ENCODE measurements at regions not wholly inside any gene's neighbourhood (a gene's known extent, or its start where the extent isn't known, plus 50 kb on each side); places are given as distances from the start of the nearest gene placed in this dataset.

DNA sequence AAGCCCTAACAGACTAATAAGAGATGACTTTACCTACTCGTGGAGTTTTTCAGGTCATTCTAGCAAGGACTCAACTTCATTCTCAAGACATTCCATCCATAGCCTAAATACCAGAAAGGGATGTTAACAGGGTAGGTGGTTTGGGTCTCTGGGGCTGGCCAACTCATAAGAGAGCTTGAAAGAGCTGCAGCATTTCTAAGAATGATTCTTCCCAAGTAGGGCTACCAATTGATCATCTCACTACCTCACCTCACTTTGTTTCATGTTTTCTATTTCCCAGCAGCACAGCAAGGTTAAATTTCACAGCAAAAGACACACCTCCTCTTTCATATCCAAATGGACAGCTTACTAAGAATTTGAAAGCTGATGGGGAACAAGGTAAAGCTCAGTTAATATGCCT is 614.8 kb upstream of the DIPK2B start:
- intact Hi-C loops (cut with micrococcal nuclease; ENCODE audit: unreplicated experiment) (no loop called here), in situ Hi-C loops (cut with HindIII; ENCODE audit: low pct_unique_long_range_greater_than_20kb, low sequenced_read_pairs) (no loop called here)
- ChIA-PET CTCF (no interaction called here), POLR2A (no interaction called here)
- DNase-seq (ENCODE audit: low read depth, low spot score) (no peak), ATAC-seq (no peak)
- TF ChIP-seq POLR2AphosphoS5 (IDR thresholded peaks at IDR 0.05; ENCODE audit: low read depth, low read length) (no peak), SIN3A (IDR thresholded peaks at IDR 0.05; ENCODE audit: borderline replicate concordance, insufficient read depth, low read depth, low read length) (no peak), TCF7L2 (IDR thresholded peaks at IDR 0.05; ENCODE audit: low read depth, low read length) (no peak)
- TF ChIP-seq, protein P1, sequence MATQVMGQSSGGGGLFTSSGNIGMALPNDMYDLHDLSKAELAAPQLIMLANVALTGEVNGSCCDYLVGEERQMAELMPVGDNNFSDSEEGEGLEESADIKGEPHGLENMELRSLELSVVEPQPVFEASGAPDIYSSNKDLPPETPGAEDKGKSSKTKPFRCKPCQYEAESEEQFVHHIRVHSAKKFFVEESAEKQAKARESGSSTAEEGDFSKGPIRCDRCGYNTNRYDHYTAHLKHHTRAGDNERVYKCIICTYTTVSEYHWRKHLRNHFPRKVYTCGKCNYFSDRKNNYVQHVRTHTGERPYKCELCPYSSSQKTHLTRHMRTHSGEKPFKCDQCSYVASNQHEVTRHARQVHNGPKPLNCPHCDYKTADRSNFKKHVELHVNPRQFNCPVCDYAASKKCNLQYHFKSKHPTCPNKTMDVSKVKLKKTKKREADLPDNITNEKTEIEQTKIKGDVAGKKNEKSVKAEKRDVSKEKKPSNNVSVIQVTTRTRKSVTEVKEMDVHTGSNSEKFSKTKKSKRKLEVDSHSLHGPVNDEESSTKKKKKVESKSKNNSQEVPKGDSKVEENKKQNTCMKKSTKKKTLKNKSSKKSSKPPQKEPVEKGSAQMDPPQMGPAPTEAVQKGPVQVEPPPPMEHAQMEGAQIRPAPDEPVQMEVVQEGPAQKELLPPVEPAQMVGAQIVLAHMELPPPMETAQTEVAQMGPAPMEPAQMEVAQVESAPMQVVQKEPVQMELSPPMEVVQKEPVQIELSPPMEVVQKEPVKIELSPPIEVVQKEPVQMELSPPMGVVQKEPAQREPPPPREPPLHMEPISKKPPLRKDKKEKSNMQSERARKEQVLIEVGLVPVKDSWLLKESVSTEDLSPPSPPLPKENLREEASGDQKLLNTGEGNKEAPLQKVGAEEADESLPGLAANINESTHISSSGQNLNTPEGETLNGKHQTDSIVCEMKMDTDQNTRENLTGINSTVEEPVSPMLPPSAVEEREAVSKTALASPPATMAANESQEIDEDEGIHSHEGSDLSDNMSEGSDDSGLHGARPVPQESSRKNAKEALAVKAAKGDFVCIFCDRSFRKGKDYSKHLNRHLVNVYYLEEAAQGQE (IDR thresholded peaks at IDR 0.05; ENCODE audit: insufficient read depth in 1 of 2, low read depth in 2 of 2, low read length in 1 of 2), result no peak
- TF ChIP-seq, protein P2, sequence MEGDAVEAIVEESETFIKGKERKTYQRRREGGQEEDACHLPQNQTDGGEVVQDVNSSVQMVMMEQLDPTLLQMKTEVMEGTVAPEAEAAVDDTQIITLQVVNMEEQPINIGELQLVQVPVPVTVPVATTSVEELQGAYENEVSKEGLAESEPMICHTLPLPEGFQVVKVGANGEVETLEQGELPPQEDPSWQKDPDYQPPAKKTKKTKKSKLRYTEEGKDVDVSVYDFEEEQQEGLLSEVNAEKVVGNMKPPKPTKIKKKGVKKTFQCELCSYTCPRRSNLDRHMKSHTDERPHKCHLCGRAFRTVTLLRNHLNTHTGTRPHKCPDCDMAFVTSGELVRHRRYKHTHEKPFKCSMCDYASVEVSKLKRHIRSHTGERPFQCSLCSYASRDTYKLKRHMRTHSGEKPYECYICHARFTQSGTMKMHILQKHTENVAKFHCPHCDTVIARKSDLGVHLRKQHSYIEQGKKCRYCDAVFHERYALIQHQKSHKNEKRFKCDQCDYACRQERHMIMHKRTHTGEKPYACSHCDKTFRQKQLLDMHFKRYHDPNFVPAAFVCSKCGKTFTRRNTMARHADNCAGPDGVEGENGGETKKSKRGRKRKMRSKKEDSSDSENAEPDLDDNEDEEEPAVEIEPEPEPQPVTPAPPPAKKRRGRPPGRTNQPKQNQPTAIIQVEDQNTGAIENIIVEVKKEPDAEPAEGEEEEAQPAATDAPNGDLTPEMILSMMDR (IDR thresholded peaks at IDR 0.05), result no peak
- H3K4me3 ChIP-seq (ENCODE audit: low read depth in 2 of 2, low read length in 2 of 2), result no peak overlapping the region
- H3K4me1 ChIP-seq (ENCODE audit: control insufficient read depth, insufficient read depth, low read length), result no peaks in the 10 kb centered on the region
- no peaks in the 10 kb centered on the region for H3K9me3 ChIP-seq (ENCODE audit: control insufficient read depth, insufficient read depth, low read depth, low read length)
- H3K36me3 ChIP-seq (ENCODE audit: control insufficient read depth, insufficient read depth, low read length), result no peaks in the 10 kb centered on the region; the same call in 1 of the 2 replicates
- H3K27ac ChIP-seq (ENCODE audit: low read length), result no peak overlapping the region
- no peaks in the 10 kb centered on the region for H3K27me3 ChIP-seq (ENCODE audit: control insufficient read depth, insufficient read depth, low read length)
- no TSS peak for BruUV-seq (replicated peaks)

DNA sequence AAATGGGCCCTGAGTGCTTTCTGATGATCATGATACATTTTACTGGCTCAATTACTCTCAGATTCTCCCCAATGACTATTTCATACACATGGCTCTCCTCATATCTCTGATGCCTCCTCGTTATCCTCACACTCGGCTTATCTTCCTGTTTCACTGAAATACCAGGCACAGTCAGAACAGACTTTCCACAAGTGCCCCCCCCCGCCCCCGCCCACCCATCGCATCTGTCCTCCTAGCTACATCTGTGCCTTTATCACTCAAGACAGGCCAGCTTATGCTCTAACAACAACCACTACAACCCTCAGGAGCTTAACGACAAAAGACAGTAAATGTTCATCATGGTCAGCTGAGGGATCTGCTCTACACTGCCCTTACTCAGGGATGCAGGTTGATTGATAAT is 610.6 kb upstream of the DIPK2B start:
- DNase-seq (ENCODE audit: low read depth, low spot score) (no peak), ATAC-seq (no peak)
- H3K9me3 ChIP-seq (ENCODE audit: control insufficient read depth, insufficient read depth, low read depth, low read length), result no peaks in the 10 kb centered on the region
- in situ Hi-C loops (cut with HindIII; ENCODE audit: low pct_unique_long_range_greater_than_20kb, low sequenced_read_pairs), result no loop called here
- peaks cover 30% of the 10 kb centered on the region for H3K4me1 ChIP-seq (ENCODE audit: control insufficient read depth, insufficient read depth, low read length)
- no TSS peak for BruUV-seq (replicated peaks)
- no peaks in the 10 kb centered on the region for H3K36me3 ChIP-seq (ENCODE audit: control insufficient read depth, insufficient read depth, low read length)
- CTCF ChIA-PET, result no interaction called here
- H3K27ac ChIP-seq (ENCODE audit: low read length), result no peak overlapping the region
- H3K27me3 ChIP-seq (ENCODE audit: control insufficient read depth, insufficient read depth, low read length), result no peaks in the 10 kb centered on the region
- intact Hi-C loops (cut with micrococcal nuclease; ENCODE audit: unreplicated experiment), result no loop called here
- POLR2A ChIA-PET, result no interaction called here
- TF ChIP-seq POLR2AphosphoS5 (IDR thresholded peaks at IDR 0.05; ENCODE audit: low read depth, low read length), result no peak
- TF ChIP-seq TCF7L2 (IDR thresholded peaks at IDR 0.05; ENCODE audit: low read depth, low read length), result no peak
- no peak for TF ChIP-seq SIN3A (IDR thresholded peaks at IDR 0.05; ENCODE audit: borderline replicate concordance, insufficient read depth, low read depth, low read length)
- TF ChIP-seq, protein P1 (IDR thresholded peaks at IDR 0.05; ENCODE audit: insufficient read depth in 1 of 2, low read depth in 2 of 2, low read length in 1 of 2), result no peak
- H3K4me3 ChIP-seq (ENCODE audit: low read depth in 2 of 2, low read length in 2 of 2), result no peak overlapping the region

Data from Panc1 (cell line).